DMS53 treated with DMSO at 0.1 percent for 48 hours (cell line): ENCODE measurements at regions not wholly inside any gene's neighbourhood (a gene's known extent, or its start where the extent isn't known, plus 50 kb on each side); places are given as distances from the start of the nearest gene placed in this dataset.

Experiments
- DNase-seq: peaks from one replicate; lab custom pipeline; 2025; ENCODE audit not compliant: unreplicated experiment; lab: John Stamatoyannopoulos, UW

DNA sequence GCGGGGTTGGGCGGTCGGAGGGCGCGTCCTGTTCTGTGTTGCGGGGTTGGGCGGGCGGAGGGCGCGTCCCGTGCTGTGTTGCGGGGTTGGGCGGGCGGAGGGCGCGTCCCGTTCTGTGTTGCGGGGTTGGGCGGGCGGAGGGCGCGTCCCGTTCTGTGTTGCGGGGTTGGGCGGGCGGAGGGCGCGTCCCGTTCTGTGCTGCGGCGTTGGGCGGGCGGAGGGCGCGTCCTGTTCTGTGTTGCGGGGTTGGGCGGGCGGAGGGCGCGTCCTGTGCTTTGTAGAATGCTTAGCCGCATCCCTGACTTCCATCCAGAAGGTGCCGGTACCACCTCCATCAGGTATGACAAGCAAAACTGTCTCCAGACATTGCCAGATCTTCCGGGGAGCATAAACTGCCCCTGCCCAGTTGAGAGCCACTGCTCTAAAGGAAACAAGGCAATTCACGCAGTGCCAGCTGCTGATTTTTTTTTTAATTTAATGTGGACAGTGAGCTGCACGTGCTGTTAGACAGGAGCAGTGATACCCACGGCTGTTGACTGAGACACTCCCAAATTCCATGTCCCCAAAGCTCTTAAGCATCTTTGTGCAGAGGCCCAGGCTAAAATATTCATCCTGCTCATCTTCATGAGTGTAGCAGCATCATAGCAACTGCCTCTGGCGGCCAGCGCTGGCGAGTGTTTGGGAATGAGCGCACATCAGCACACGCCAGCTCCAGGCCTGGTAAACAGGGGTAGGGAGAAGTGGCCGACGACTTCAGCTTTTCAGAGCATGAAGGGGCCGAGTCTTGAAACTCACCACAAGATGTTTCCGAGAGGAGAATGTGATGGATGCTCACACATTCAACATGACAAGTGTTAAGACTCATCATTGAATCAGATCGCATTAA, 284.4 kb upstream of the CDH4 start:
- no peak for DNase-seq

DNA sequence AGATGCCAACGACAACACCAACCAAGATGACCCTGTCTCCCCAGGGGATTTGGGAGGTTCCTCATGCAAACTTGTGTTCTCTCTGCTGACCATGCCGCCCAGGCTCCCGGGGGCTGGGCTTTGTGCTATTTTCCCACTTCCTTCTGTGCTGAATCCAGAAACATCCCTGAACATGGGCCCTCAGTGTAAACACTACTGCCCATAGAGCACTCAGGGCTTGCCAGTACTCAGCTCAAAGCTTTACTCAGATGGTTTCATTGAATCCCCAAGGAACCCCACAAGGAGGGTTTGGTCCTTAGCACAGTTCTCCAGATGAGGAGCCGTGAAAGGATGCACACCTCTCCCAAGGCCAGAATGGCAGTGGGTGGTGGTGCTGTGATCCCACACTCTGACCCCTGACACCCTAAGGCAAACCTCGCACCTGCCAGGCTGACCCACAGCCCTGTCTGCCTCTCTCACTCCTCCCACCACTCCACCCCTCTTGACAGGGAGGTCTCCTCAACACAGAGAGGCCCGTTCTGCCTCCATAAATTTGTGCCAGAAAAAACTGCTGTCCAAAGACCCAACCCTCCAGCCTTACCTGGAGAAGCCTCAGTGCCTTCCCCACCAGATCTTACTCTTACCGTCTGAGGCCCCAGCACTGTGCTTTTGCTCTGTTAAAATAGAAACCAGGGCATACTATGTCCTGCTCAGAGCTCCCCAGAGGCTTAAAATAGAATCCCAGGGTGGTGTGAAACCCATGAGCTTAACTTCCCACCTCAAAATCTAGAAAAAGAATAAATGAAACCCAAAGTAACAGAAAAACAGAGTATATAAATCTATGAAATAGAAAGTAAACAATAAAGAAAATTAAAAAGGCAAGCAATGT, 283.0 kb upstream of the CDH4 start:
- no peak for DNase-seq

GRCh38 chr20:60970601-60971000, 281.5 kb upstream of the CDH4 start:
- no peak for DNase-seq

GRCh38 chr20:60974022-60974421, 278.0 kb upstream of the CDH4 start:
- no peak for DNase-seq

- DNase-seq, result no peak
Measured at GRCh38 chr20:60974441-60974945, 277.6 kb upstream of the CDH4 start.

GRCh38 chr20:60976139-60976538, 275.9 kb upstream of the CDH4 start:
- no peak for DNase-seq

DNA sequence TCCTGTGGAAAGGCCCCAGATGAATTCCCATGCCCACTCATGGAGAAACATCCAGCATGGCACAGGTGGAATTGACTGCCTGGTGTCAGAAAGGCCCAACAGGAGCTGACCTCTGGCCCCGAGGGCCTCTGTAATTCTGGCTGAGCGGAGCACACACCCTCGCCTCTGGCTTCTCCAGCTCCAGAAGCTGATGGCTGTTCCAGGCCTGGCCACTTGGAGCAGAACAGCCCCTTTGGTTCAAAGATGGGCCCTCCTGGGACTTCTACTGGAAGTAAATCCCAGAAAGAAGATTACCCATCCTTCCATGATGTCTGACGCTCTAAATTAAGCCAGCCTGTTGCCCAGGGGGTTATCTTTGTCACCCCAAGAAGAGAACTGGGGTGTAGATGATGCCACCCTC, 275.1 kb upstream of the CDH4 start:
- no peak for DNase-seq

- no peak for DNase-seq
Measured at GRCh38 chr20:60977901-60978300, 274.2 kb upstream of the CDH4 start.

DNA sequence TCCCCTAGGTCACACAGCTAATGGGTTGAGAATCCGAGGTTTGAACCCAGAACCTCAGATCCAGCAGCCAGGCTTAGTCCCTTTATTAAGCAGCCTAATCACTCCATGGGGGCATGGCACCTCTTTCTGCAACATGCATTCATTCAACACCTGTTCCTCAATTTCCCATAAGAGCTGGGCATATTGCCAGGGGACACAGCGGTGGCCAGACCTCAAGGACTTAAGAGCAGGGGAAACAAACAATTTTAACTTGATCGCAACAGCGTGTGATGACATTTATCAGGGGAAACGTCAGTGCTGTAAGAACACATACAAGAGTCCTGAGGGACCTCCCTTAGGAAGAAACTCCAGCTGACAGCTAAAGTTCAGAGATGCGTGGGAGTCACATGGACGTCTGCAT, 267.4 kb upstream of the CDH4 start:
- DNase-seq, result no peak

DNA sequence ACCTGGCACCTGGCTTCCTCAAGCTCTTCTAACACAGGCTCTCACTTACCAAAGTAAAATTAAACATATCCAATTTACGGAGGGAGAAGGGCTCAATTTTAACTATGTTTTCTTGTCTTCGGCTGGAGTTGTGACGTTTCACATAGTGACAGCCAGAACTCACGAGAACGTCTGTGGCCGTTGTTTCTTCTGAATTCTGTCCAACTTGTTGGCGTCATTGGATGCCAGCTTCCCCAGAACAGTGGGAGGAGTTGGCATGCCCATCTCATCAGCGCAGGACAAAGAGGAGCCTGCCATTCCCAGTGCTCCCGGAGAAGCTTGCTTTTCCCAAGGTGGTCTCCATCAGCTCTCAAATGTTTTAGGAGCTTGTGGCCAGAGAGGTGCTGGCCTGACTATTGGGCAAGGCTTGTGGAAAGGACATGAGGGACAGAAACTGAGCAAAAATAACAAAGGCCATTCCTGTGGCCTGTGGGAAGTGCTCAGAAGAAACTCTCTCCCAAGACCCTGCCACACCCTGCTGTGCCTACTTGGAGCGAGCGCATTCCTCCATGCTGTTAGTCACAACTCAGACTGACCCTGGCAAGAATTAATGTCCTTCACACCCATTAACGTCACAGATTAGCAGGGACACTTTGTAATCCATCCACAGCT, 265.4 kb upstream of the CDH4 start:
- DNase-seq, result no peak

GRCh38 chr20:60990061-60990460, 262.0 kb upstream of the CDH4 start:
- DNase-seq, result no peak

- no peak for DNase-seq
Measured at GRCh38 chr20:60990643-60991042, 261.4 kb upstream of the CDH4 start.

DNA sequence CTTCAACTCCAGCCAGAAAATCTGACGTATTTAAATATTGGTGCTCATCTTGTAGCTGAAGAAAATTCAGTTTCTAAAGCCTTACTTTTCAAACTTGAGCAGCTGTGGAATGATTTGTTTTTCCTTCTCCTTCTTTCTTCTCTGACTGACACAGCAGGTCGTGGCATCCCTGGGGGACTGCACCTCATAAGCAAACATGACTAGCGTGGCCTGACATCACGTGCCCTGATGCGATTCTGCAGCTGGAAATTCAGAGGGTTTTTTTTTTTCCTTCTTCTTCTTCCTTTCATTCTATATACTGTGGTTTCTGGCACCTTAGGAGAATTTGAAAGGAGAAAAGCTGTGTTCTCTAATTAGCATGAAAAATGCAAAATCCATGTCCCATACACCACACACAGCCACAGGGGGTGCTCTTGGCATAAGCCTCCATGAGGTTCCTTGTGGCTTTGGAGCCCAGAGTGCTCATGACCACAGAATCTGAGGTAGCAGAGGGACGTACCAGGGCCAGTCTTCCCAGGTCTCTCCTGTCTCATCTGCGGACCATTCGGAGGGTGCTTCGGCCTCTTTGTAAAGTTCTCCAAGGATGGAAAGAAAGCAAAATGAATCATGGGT, 258.5 kb upstream of the CDH4 start:
- DNase-seq, result no peak

DNA sequence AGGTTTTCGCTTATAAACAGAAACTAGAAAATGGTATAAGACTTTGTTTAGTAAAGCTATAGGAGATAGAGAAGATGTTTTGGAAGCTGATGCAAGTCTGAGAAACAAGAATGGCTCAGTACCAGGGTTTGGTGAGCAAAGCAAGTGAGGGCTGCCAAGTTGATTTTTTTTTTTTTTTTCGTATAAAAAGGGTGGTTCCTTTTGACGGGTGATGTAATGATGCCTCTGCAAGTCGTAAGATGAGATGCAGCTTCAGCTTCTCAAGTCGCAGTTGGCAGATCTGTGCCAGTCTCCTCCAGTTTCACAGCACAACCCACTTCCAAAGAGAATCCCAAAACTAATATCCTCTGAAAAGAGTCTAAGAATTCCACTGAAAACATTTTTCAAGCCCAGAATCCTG, 252.8 kb upstream of the CDH4 start:
- no peak for DNase-seq

DNA sequence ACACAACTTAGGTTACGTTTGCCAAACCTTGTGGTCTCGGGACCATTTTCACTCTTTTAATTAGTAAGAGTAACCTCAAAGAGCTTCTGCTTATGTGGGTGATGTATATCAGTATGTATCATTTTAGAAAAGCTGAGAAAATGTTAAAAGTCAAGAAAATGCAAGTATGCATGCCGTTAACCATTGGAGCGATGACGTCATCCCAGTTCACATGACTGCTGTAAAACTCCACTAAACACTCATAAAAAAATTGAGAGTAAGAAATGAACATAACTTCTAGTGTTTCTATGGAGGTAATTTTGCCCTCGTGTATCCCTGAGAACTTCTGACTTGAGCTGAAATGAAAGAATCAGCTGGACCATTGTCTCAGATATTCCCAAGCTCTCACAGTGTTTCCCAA, 250.0 kb upstream of the CDH4 start:
- no peak for DNase-seq

DNA sequence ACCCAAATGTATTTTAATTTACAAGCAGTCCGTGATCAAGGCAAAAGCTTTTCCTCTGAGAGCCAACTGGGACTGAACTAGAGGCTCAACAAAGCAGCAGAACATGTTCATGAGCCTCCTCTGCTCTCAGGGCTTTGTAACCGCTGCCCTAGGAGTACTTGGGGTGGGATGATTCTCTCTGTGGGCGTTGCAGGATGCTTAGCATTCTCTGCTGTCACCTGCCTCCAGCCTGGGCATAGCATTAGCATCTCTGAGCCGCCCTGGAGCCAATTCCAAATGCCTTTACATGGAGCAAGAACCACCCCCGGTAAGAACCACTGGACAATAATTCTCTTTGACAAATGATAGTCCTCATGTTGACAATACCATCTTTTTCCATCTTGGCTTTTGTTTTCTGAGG, 237.6 kb upstream of the CDH4 start:
- no peak for DNase-seq

DNA sequence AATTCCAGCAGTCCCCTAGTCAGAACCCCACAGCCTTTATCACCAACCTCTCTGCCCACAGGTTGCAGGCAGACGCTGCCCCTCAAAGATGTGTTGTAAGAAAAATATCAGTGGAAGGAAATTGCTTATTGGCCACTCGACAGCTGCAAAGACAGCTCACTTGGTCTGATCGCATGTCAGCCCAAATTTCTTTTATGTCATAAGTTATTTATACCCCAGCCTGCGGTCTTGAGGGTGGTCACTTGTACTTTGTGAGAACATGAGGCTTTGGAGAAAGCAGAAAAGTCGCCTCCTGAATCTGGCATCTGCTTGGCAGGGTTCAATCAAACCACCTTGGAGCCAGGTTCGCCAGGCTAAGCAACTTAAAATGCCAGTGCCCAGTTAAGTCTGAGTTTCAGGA, 236.5 kb upstream of the CDH4 start:
- DNase-seq, result no peak

GRCh38 chr20:61019322-61019721, 232.7 kb upstream of the CDH4 start:
- no peak for DNase-seq

- DNase-seq, result no peak
Measured at GRCh38 chr20:61023612-61024011, 228.4 kb upstream of the CDH4 start.

- no peak for DNase-seq
Measured at GRCh38 chr20:61024390-61024789, 227.7 kb upstream of the CDH4 start.

DNA sequence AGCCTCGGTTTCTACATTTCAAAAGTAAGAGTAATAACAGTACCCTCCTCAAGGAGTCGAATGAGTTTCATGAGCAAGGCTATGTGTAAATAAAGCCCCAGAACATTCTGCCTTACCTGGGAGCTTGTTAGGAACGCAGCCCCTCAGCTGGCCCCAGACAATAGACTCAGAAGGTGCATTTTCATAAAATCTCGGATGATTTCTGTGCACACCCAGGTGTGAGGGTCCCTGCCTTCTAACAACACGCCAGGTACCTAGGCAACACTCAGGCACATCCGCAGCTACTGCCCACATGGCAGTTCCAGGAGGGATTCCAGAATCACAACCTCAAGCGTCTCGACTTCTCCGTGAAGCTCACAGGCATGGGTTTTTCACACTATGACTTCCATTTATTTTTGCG, 226.5 kb upstream of the CDH4 start:
- no peak for DNase-seq
